WI38 (cell line): ENCODE measurements at regions not wholly inside any gene's neighbourhood (a gene's known extent, or its start where the extent isn't known, plus 50 kb on each side); places are given as distances from the start of the nearest gene placed in this dataset.
"Not testable (repeated sequence)": the region's sequence is repeated elsewhere in the genome, so short reads cannot be mapped to it uniquely, and the experiment has no call there.

Source experiments
- H3K4me3 ChIP-seq: 2 replicates; pipeline ENCODE4 v1.5.1; 2011; ENCODE audit warnings: low read depth, mild to moderate bottlenecking, control low read depth, low read length
- TF ChIP-seq, protein P1 (sequence below): IDR thresholded peaks from 2 replicates; pipeline ENCODE4 v1.5.1; 2012; ENCODE audit warnings: low read depth, mild to moderate bottlenecking, control low read depth, low read length

DNA sequence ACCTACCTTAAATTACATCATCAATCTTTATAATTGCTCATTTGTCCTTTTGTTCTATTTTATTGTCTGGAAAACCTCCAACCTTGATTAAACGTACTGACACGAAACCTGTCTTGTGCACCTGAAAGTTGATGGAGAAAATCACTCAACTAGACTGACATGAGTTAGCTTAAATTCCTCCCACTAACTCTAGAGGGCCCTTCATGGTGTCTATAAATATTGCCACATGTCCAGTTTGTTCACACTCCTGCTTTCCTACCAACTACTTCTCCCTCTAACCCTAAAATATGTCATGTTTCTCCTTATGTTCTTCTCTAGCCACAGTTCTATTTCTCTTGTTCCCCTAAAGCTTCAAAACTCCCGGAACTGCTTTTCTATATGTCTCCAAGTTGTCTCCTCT is 59.8 kb upstream of the SGO1 start:
- TF ChIP-seq, protein P1, sequence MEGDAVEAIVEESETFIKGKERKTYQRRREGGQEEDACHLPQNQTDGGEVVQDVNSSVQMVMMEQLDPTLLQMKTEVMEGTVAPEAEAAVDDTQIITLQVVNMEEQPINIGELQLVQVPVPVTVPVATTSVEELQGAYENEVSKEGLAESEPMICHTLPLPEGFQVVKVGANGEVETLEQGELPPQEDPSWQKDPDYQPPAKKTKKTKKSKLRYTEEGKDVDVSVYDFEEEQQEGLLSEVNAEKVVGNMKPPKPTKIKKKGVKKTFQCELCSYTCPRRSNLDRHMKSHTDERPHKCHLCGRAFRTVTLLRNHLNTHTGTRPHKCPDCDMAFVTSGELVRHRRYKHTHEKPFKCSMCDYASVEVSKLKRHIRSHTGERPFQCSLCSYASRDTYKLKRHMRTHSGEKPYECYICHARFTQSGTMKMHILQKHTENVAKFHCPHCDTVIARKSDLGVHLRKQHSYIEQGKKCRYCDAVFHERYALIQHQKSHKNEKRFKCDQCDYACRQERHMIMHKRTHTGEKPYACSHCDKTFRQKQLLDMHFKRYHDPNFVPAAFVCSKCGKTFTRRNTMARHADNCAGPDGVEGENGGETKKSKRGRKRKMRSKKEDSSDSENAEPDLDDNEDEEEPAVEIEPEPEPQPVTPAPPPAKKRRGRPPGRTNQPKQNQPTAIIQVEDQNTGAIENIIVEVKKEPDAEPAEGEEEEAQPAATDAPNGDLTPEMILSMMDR: no peak
- H3K4me3 ChIP-seq: no peak overlapping the region

DNA sequence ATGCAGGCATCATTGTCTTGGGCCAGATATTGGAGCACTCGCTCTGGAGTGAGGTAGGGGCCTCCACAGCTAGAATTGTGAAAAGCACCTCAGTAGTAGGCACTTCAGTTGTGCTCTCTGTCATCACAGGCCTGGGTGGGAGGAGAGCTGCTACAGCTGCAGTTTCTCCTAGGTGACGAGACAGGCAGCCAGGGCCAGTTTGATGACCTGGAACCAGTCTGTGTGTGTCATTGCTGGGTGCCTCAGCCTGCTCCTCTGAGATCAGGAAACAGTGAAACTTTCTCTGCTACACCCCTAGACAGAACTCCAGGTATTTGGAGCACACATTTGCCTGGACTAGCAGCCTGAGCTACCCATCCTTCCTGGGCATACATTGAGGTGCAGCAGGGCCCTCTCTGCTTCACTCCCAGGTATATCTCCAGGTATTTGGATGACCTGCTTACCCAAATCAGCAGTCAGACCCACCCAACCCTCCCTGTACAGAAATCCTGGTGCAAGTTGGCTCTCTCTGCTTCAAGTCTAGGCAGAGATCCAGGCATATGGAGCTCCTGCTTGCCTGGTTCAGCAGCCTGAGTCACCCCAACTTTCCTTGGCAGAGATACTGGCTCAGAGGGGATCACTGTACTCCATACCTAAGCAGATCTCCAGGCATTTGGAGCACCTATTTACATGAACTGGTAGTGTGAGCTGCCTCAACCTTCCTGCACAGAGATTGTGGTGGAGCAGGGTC is 54.3 kb upstream of the SGO1 start:
- TF ChIP-seq, protein P1: no peak

DNA sequence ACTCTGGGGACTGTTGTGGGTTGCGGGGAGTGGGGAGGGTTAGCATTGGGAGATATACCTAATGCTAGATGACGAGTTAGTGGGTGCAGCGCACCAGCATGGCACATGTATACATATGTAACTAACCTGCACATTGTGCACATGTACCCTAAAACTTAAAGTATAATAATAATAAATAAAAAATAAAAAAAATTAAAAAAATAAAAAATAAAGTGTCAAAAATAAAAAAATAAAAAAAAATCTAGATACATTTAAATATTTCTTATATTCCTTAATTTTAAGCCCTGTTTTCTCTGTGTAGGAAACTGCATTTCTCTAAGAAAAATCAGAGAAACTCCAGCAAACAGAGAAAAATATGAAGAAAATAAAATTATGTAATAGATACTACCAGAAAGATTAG is 52.2 kb upstream of the SGO1 start:
- not testable (repeated sequence) for H3K4me3 ChIP-seq

More for the DNA sequence above, 54.3 kb upstream of the SGO1 start:
- no peak overlapping the region for H3K4me3 ChIP-seq

DNA sequence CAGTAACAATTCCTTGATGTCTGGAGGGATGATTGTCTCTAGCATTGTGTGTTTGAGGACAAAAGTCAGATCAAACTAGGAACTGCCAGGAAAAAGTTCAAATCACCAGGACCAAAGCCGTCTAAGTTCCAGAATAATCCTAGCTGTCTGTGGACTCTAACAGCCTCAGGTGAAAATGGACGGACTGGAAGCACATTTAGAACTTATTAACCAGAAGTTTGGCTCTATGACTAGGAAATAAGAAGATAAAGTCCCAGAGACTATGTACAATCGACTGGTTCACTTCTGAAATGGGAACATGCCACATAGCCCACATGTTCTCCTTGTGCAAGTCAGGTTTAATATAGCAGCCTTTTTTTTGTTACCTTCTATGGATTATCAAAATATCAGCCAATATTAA is 50.6 kb upstream of the SGO1 start:
- TF ChIP-seq, protein P1: no peak
- H3K4me3 ChIP-seq: no peak overlapping the region
